ENCODE measurements at regions not wholly inside any gene's neighbourhood (a gene's known extent, or its start where the extent isn't known, plus 50 kb on each side); places are given as distances from the start of the nearest gene placed in this dataset.

GRCh38 chr2:223169830-223170605 lies 118.0 kb downstream of the KCNE4 start:
- TF ChIP-seq EZH2 (IDR thresholded peaks at IDR 0.05; ENCODE audit: low read length, missing control alignments) (no peak), CTCF (conservative IDR thresholded peaks at IDR 0.05 in 1 of 2, IDR thresholded peaks at IDR 0.05 in 1 of 2; ENCODE audit: low read depth in 1 of 2, low read length in 2 of 2) (no peak)

Measured in fibroblast of lung (primary cell).